HEK293 (cell line): ENCODE measurements at regions not wholly inside any gene's neighbourhood (a gene's known extent, or its start where the extent isn't known, plus 50 kb on each side); places are given as distances from the start of the nearest gene placed in this dataset.

ENCODE experiments used
- CTCF ChIA-PET: fragments of 350-600 bp; formaldehyde crosslinking; extraction: SDS; loops from one replicate; lab custom pipeline; 2021; ENCODE audit warnings: antibody characterized with exemption; lab: Yijun Ruan, JAX
- POLR2A ChIA-PET: fragments of 300-600 bp; formaldehyde crosslinking; extraction: SDS; loops from one replicate; lab custom pipeline; 2020; ENCODE audit warnings: antibody characterized with exemption, inconsistent platforms; lab: Yijun Ruan, JAX
- H3K27ac ChIP-seq: fragments of 200-500 bp; sonication (Bioruptor generic); 2 replicates; pipeline ENCODE4 v1.5.1; 2014; ENCODE audit warnings: low read depth, low read length, control low read depth, inconsistent platforms; ENCODE audit errors: extremely low read depth
- H3K36me3 ChIP-seq, 2 experiments: fragments of 200-500 bp in 1 of 2; sonication (Bioruptor generic) in 1 of 2; 1 replicate in 1 of 2; 2 replicates in 1 of 2; pipeline ENCODE4 v1.5.1; 2014 to 2017; ENCODE audit warnings: inconsistent platforms in 2 of 2, low read length in 2 of 2; ENCODE audit not compliant: control insufficient read depth in 2 of 2, insufficient read depth in 1 of 2
- H3K4me1 ChIP-seq: fragments of 200-500 bp; sonication (Bioruptor generic); 2 replicates; pipeline ENCODE4 v1.5.1; 2014; ENCODE audit warnings: mild to moderate bottlenecking, low read length, inconsistent platforms; ENCODE audit not compliant: control insufficient read depth, insufficient read depth
- H3K4me3 ChIP-seq: 2 replicates; pipeline ENCODE4 v1.5.1; 2011; ENCODE audit warnings: low read depth, mild to moderate bottlenecking, control low read depth, low read length, moderate library complexity
- H3K9me3 ChIP-seq: fragments of 200-500 bp; sonication (Bioruptor generic); 2 replicates; pipeline ENCODE4 v1.5.1; 2014; ENCODE audit warnings: low read depth, low read length, inconsistent platforms; ENCODE audit not compliant: control insufficient read depth, insufficient read depth
- CTCF ChIP-seq: fragments of 450-650 bp; formaldehyde crosslinking; IDR thresholded peaks from 2 replicates; pipeline ENCODE4 v1.5.1; 2016; ENCODE audit warnings: missing biosample characterization, missing genetic modification characterization
- GLI4 ChIP-seq: fragments of 450-650 bp; formaldehyde crosslinking; IDR thresholded peaks from 2 replicates; pipeline ENCODE4 v1.5.1; 2016; ENCODE audit warnings: missing biosample characterization, missing genetic modification characterization
- HOXC10 ChIP-seq: sonication (generic); formaldehyde crosslinking; IDR thresholded peaks from 2 replicates; pipeline ENCODE4 v1.8.1; 2023; ENCODE audit warnings: mild to moderate bottlenecking, missing genetic modification reagents
- MYNN ChIP-seq: fragments of 450-650 bp; formaldehyde crosslinking; IDR thresholded peaks from 2 replicates; pipeline ENCODE4 v1.5.1; 2016; ENCODE audit warnings: missing biosample characterization, missing genetic modification characterization, borderline replicate concordance
- PRDM6 ChIP-seq: fragments of 450-650 bp; formaldehyde crosslinking; IDR thresholded peaks from 2 replicates; pipeline ENCODE4 v1.5.1; 2017; ENCODE audit warnings: missing biosample characterization, missing genetic modification characterization
- SP2 ChIP-seq: fragments of 450-650 bp; formaldehyde crosslinking; IDR thresholded peaks from 2 replicates; pipeline ENCODE4 v1.5.1; 2016; ENCODE audit warnings: missing biosample characterization, missing genetic modification characterization
- SP3 ChIP-seq: fragments of 450-650 bp; formaldehyde crosslinking; IDR thresholded peaks from 2 replicates; pipeline ENCODE4 v1.5.1; 2016; ENCODE audit warnings: missing biosample characterization, missing genetic modification characterization
- ZBTB11 ChIP-seq: fragments of 450-650 bp; formaldehyde crosslinking; conservative IDR thresholded peaks from 2 replicates; pipeline ENCODE4 v1.5.1; 2016; ENCODE audit warnings: low read depth, missing biosample characterization, missing genetic modification characterization
- ZBTB20 ChIP-seq: fragments of 450-650 bp; formaldehyde crosslinking; IDR thresholded peaks from 2 replicates; pipeline ENCODE4 v1.5.1; 2016; ENCODE audit warnings: missing biosample characterization, missing genetic modification characterization
- ZEB2 ChIP-seq: fragments of 450-650 bp; formaldehyde crosslinking; IDR thresholded peaks from 2 replicates; pipeline ENCODE4 v1.5.1; 2016; ENCODE audit warnings: missing biosample characterization, missing genetic modification characterization
- ZNF112 ChIP-seq: fragments of 450-650 bp; formaldehyde crosslinking; IDR thresholded peaks from 2 replicates; pipeline ENCODE4 v1.5.0; 2017; ENCODE audit warnings: missing biosample characterization, missing genetic modification characterization
- ZNF114 ChIP-seq: fragments of 450-650 bp; formaldehyde crosslinking; IDR thresholded peaks from 2 replicates; pipeline ENCODE4 v1.5.0; 2017; ENCODE audit warnings: missing biosample characterization, missing genetic modification characterization
- ZNF121 ChIP-seq: fragments of 450-650 bp; formaldehyde crosslinking; IDR thresholded peaks from 2 replicates; pipeline ENCODE4 v1.5.1; 2016; ENCODE audit warnings: missing biosample characterization, missing genetic modification characterization
- ZNF174 ChIP-seq: fragments of 450-650 bp; formaldehyde crosslinking; IDR thresholded peaks from 2 replicates; pipeline ENCODE4 v1.5.0; 2017; ENCODE audit warnings: missing biosample characterization, mild to moderate bottlenecking, missing genetic modification characterization
- ZNF335 ChIP-seq: fragments of 450-650 bp; formaldehyde crosslinking; conservative IDR thresholded peaks from 2 replicates; pipeline ENCODE4 v1.5.1; 2016; ENCODE audit warnings: missing biosample characterization, missing genetic modification characterization
- ZNF426 ChIP-seq: fragments of 450-650 bp; formaldehyde crosslinking; IDR thresholded peaks from 2 replicates; pipeline ENCODE4 v1.5.1; 2017; ENCODE audit warnings: missing biosample characterization, missing genetic modification characterization, mild to moderate bottlenecking, inconsistent platforms, moderate library complexity
- ZNF449 ChIP-seq: fragments of 450-650 bp; formaldehyde crosslinking; IDR thresholded peaks from 2 replicates; pipeline ENCODE4 v1.5.1; 2017; ENCODE audit warnings: missing biosample characterization, mild to moderate bottlenecking, missing genetic modification characterization, moderate library complexity
- ZNF514 ChIP-seq: fragments of 450-650 bp; formaldehyde crosslinking; IDR thresholded peaks from 2 replicates; pipeline ENCODE4 v1.5.1; 2016; ENCODE audit warnings: missing biosample characterization, missing genetic modification characterization
- ZNF555 ChIP-seq: fragments of 450-650 bp; formaldehyde crosslinking; conservative IDR thresholded peaks from 2 replicates; pipeline ENCODE4 v1.5.1; 2017; ENCODE audit warnings: missing biosample characterization, mild to moderate bottlenecking, missing genetic modification characterization, inconsistent platforms
- ZNF654 ChIP-seq: fragments of 450-650 bp; formaldehyde crosslinking; IDR thresholded peaks from 2 replicates; pipeline ENCODE4 v1.5.1; 2016; ENCODE audit warnings: low read depth, missing biosample characterization, missing genetic modification characterization
- ZNF777 ChIP-seq: fragments of 450-650 bp; formaldehyde crosslinking; IDR thresholded peaks from 2 replicates; pipeline ENCODE4 v1.5.1; 2017; ENCODE audit warnings: missing biosample characterization, missing genetic modification characterization, borderline replicate concordance
- ZNF843 ChIP-seq: fragments of 450-650 bp; formaldehyde crosslinking; IDR thresholded peaks from 2 replicates; pipeline ENCODE4 v1.5.1; 2016; ENCODE audit warnings: missing biosample characterization, missing genetic modification characterization

GRCh38 chr2:57720728-57721627 is 325.6 kb upstream of the VRK2 start:
- H3K27ac ChIP-seq = no peak overlapping the region
- ChIA-PET CTCF (interaction anchor here (0.5 to 1.3 kb wide), 17 partner anchors 9 to 1879 kb away, joined by 3 to 7 read pairs (median 3); no protein-coding TSS in a partner anchor), POLR2A (no interaction called here)
- H3K4me1 ChIP-seq = no peaks in the 10 kb centered on the region
- H3K9me3 ChIP-seq = no peaks in the 10 kb centered on the region
- H3K36me3 ChIP-seq = no peaks in the 10 kb centered on the region
- H3K4me3 ChIP-seq = no peak overlapping the region
- TF ChIP-seq ZBTB11 (tag by site-specific recombination) (peak; percentile 73), ZNF654 (tag by site-specific recombination) (peak; percentile 82), PRDM6 (tag by site-specific recombination) (no peak), CTCF (tag by site-specific recombination) (peak; percentile 40; the same call in 1 of the 2 replicates)
- TF ChIP-seq, all 188 proteins: peak for 3

- ChIA-PET CTCF (interaction anchor here (0.7 kb wide), 2 partner anchors 30 to 935 kb away, joined by 4 to 8 read pairs; no protein-coding TSS in a partner anchor), POLR2A (no interaction called here)
Measured at GRCh38 chr2:57725337-57725947, 321.2 kb upstream of the VRK2 start.

GRCh38 chr2:57726294-57726693 is 320.3 kb upstream of the VRK2 start:
- no peaks in the 10 kb centered on the region for H3K9me3 ChIP-seq
- H3K4me1 ChIP-seq = no peaks in the 10 kb centered on the region
- POLR2A ChIA-PET = no interaction called here
- CTCF ChIA-PET = interaction anchor here (0.7 kb wide), 1 partner anchor 22 kb away, joined by 4 read pairs; no protein-coding TSS in a partner anchor
- H3K27ac ChIP-seq = no peak overlapping the region
- H3K4me3 ChIP-seq = no peak overlapping the region
- H3K36me3 ChIP-seq = no peaks in the 10 kb centered on the region
- TF ChIP-seq SP3 = no peak
- TF ChIP-seq SP2 = no peak
- TF ChIP-seq ZNF112 (tag by site-specific recombination) = no peak
- no peak for TF ChIP-seq ZNF335 (tag by site-specific recombination)
- no peak for TF ChIP-seq ZNF426
- no peak for TF ChIP-seq GLI4 (tag by site-specific recombination)
- TF ChIP-seq ZNF114 = no peak
- no peak for TF ChIP-seq HOXC10 (CRISPR knock-in tag)
- no peak for TF ChIP-seq ZNF514 (tag by site-specific recombination)
- TF ChIP-seq ZBTB20 (tag by site-specific recombination) = no peak
- TF ChIP-seq MYNN (tag by site-specific recombination) = no peak
- no peak for TF ChIP-seq ZNF449 (tag by site-specific recombination)
- TF ChIP-seq ZNF777 (tag by site-specific recombination) = no peak
- TF ChIP-seq ZNF174 (tag by site-specific recombination) = no peak
- TF ChIP-seq ZNF121 = no peak
- TF ChIP-seq ZEB2 (tag by site-specific recombination) = no peak

More at GRCh38 chr2:57725337-57725947, 321.2 kb upstream of the VRK2 start:
- Histone ChIP-seq H3K4me3 (no peak overlapping the region), H3K4me1 (no peaks in the 10 kb centered on the region), H3K27ac (no peak overlapping the region), H3K36me3 (no peaks in the 10 kb centered on the region), H3K9me3 (no peaks in the 10 kb centered on the region)
- no peak for TF ChIP-seq ZNF843 (tag by site-specific recombination)
- TF ChIP-seq ZNF555 (tag by site-specific recombination) = no peak
